ENCODE measurements at regions not wholly inside any gene's neighbourhood (a gene's known extent, or its start where the extent isn't known, plus 50 kb on each side); places are given as distances from the start of the nearest gene placed in this dataset.

DNA sequence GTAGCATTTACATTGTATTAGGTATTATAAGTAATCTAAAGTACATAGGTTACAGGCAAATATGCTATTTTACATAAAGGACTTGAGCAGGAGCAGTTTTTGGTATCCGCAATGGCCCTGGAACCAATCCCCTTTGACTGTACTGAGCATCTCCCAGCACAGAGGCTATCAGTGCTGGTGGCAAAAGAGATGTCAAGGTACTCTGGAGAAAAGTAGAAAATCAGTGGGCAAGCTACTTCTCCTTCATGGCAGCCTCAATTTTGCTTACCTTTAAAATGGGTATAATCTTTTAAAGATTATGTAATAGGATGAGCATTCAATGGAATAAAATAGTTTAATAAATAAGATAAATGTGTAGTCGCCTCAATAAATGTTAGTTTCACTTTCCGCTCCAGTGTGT, 56.7 kb upstream of the LMCD1 start:
- H3K79me2 ChIP-seq (ENCODE audit: control insufficient read depth, insufficient read depth, low read length): no peaks in the 10 kb centered on the region
- RAD21 ChIA-PET (ENCODE audit: unreplicated experiment): interaction anchor here (0.9 kb wide), 1 partner anchor 21 kb away, joined by 5 read pairs; no protein-coding TSS in a partner anchor
- no peak overlapping the region for H3K4me2 ChIP-seq (ENCODE audit: control insufficient read depth, insufficient read depth)
- no peaks in the 10 kb centered on the region for H3K4me1 ChIP-seq (ENCODE audit: control insufficient read depth, insufficient read depth, low read length)
- in situ Hi-C loops (cut with MboI) (loop anchor here (5.0 kb wide), 1 partner anchor 177 kb away; no protein-coding TSS in a partner anchor), intact Hi-C loops (cut with micrococcal nuclease; ENCODE audit: unreplicated experiment) (no loop called here)
- CTCF ChIA-PET: interaction anchor here (0.9 to 3.4 kb wide), 5 partner anchors 28 to 324 kb away, joined by 3 to 24 read pairs (median 6); partner anchors contain the start of gene OXTR
- no peak overlapping the region for H3K27ac ChIP-seq (ENCODE audit: control insufficient read depth, insufficient read depth)
- TF ChIP-seq MEF2A (IDR thresholded peaks at IDR 0.05; ENCODE audit: insufficient read depth, low read depth, low read length) (no peak), NFYB (IDR thresholded peaks at IDR 0.05; ENCODE audit: insufficient read depth, low read depth, low read length) (no peak), POLR2AphosphoS2 (IDR thresholded peaks at IDR 0.05; ENCODE audit: low read depth, low read length) (no peak)
- TF ChIP-seq, protein P1, sequence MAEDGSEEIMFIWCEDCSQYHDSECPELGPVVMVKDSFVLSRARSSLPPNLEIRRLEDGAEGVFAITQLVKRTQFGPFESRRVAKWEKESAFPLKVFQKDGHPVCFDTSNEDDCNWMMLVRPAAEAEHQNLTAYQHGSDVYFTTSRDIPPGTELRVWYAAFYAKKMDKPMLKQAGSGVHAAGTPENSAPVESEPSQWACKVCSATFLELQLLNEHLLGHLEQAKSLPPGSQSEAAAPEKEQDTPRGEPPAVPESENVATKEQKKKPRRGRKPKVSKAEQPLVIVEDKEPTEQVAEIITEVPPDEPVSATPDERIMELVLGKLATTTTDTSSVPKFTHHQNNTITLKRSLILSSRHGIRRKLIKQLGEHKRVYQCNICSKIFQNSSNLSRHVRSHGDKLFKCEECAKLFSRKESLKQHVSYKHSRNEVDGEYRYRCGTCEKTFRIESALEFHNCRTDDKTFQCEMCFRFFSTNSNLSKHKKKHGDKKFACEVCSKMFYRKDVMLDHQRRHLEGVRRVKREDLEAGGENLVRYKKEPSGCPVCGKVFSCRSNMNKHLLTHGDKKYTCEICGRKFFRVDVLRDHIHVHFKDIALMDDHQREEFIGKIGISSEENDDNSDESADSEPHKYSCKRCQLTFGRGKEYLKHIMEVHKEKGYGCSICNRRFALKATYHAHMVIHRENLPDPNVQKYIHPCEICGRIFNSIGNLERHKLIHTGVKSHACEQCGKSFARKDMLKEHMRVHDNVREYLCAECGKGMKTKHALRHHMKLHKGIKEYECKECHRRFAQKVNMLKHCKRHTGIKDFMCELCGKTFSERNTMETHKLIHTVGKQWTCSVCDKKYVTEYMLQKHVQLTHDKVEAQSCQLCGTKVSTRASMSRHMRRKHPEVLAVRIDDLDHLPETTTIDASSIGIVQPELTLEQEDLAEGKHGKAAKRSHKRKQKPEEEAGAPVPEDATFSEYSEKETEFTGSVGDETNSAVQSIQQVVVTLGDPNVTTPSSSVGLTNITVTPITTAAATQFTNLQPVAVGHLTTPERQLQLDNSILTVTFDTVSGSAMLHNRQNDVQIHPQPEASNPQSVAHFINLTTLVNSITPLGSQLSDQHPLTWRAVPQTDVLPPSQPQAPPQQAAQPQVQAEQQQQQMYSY (CRISPR knock-in tag; IDR thresholded peaks at IDR 0.05): no peak
- FAIRE-seq (no peak), DNase-seq (ENCODE audit: low read depth, low spot score) (no peak), ATAC-seq (no peak)
- BruUV-seq (replicated peaks): no TSS peak
- H3K36me3 ChIP-seq (ENCODE audit: control insufficient read depth in 2 of 2, insufficient read depth in 2 of 2, low read length in 1 of 2): no peaks in the 10 kb centered on the region
- H3K9me3 ChIP-seq (replicated peaks; ENCODE audit: control insufficient read depth, insufficient read depth, low read length): no peaks in the 10 kb centered on the region
- H3K27me3 ChIP-seq (replicated peaks in 1 of 2; ENCODE audit: control insufficient read depth in 2 of 2, insufficient read depth in 2 of 2, low read length in 1 of 2): no peaks in the 10 kb centered on the region; a peak in 2 of 4 replicates
- H3K4me3 ChIP-seq: no peak overlapping the region
- POLR2A ChIA-PET: no interaction called here
- WGBS (ENCODE audit: insufficient coverage, insufficient replicate concordance, low lambda C conversion rate, missing lambda C conversion rate): 83% methylated on average over 3 of the region's 3 CpGs
- SMC1A ChIA-PET (ENCODE audit: uncharacterized antibody, unreplicated experiment): interaction anchor here (1.5 to 2.9 kb wide), 2 partner anchors 60 to 177 kb away, joined by 4 to 10 read pairs; no protein-coding TSS in a partner anchor
- no peak overlapping the region for H3K9ac ChIP-seq (ENCODE audit: control insufficient read depth, insufficient read depth, low read length)
- H4K20me1 ChIP-seq (ENCODE audit: control insufficient read depth, insufficient read depth): no peaks in the 10 kb centered on the region
- no peak overlapping the region for H2AFZ ChIP-seq (ENCODE audit: control insufficient read depth, low read depth, low read length)
